Adrenal gland (tissue), 5 donors: ENCODE measurements at regions not wholly inside any gene's neighbourhood (a gene's known extent, or its start where the extent isn't known, plus 50 kb on each side); places are given as distances from the start of the nearest gene placed in this dataset.

ENCODE experiments used
- CTCF ChIP-seq, 6 experiments: fragments of 450-650 bp in 4 of 6; fragments of 200-600 bp in 2 of 6; sonication (generic) in 1 of 6; IDR thresholded peaks; 1 replicate in 5 of 6; 2 replicates in 1 of 6; pipeline versions ENCODE4 v1.5.1 to v1.8.0; 2016 to 2021; ENCODE audit warnings: antibody characterized with exemption in 6 of 6, mild to moderate bottlenecking in 2 of 6, moderate library complexity in 1 of 6
- POLR2A ChIP-seq, 2 donors: fragments of 450-650 bp; IDR thresholded peaks; one replicate each; pipeline ENCODE4 v1.6.1; 2017; ENCODE audit warnings: antibody characterized with exemption in 2 of 2, mild to moderate bottlenecking in 2 of 2, moderate library complexity in 1 of 2
- donor health status: DM: no; HTN: no; CAD: no.

GRCh38 chr11:40027720-40028119, 1431.7 kb downstream of the LRRC4C start:
- TF ChIP-seq CTCF (IDR thresholded peaks at IDR 0.05) (no peak), POLR2A (IDR thresholded peaks at IDR 0.05) (no peak)
